K562 (cell line): ENCODE measurements at regions not wholly inside any gene's neighbourhood (a gene's known extent, or its start where the extent isn't known, plus 50 kb on each side); places are given as distances from the start of the nearest gene placed in this dataset.
A peak's percentile ranks its signal among the peaks of the same experiment; 100 is the strongest.

Source experiments
- ATAC-seq: fragments of 200-7000 bp; cut with Tn5 transposase; 3 replicates; pipeline ENCODE4 v1.9.1; 2020; ENCODE audit warnings: moderate library complexity
- BruUV-seq: library from RNA; stranded (reverse); fragments of 400-500 nt; replicated peaks from 2 replicates; lab custom pipeline; 2021; lab: Mats Ljungman, UMichigan
- CTCF ChIA-PET: fragments of 300-600 bp; formaldehyde crosslinking; extraction: SDS; loops from one replicate; lab custom pipeline; 2021; ENCODE audit warnings: low intra/inter-chr PET ratio; lab: Yijun Ruan, JAX
- POLR2A ChIA-PET: fragments of 300-600, 350-650 bp; sonication (Branson Sonifier 250); formaldehyde crosslinking; extraction: SDS; loops from one replicate; lab custom pipeline; 2021; ENCODE audit warnings: antibody characterized with exemption, inconsistent platforms; lab: Yijun Ruan, JAX
- DNase-seq, 4 experiments: peaks; one replicate each; pipeline versions ENCODE4 v3.0.0 to v3.0.0-alpha.2; 2011 to 2018; ENCODE audit warnings: low spot score in 3 of 4, mixed read lengths in 3 of 4; ENCODE audit errors: extremely low read depth in 1 of 4
- FAIRE-seq: peaks from 2 replicates; lab custom pipeline; 2011; peaks lifted over from hg19 to GRCh38; lab: Jason Lieb, UNC
- H2AFZ ChIP-seq: 2 replicates; pipeline ENCODE4 v1.6.0; 2011; ENCODE audit warnings: low read depth, low read length, control low read depth, inconsistent platforms
- H3K27ac ChIP-seq: fragments of 200-600 bp; 3 replicates; pipeline ENCODE4 v1.8.0; 2011; ENCODE audit warnings: low read depth, mild to moderate bottlenecking, control low read depth, inconsistent platforms, low read length, moderate library complexity, mixed read lengths; ENCODE audit errors: extremely low read depth
- H3K27me3 ChIP-seq, 2 experiments: fragments of 300-600 bp in 1 of 2; 2 replicates in 1 of 2; 3 replicates in 1 of 2; pipeline versions ENCODE4 v1.6.0 to v1.8.0; 2011; ENCODE audit warnings: inconsistent platforms in 2 of 2, low read length in 2 of 2, mild to moderate bottlenecking in 1 of 2, mixed read lengths in 1 of 2, moderate library complexity in 1 of 2; ENCODE audit not compliant: control insufficient read depth in 2 of 2, insufficient read depth in 2 of 2
- H3K36me3 ChIP-seq: fragments of 300-600 bp; 3 replicates; pipeline ENCODE4 v1.8.0; 2011; ENCODE audit warnings: mild to moderate bottlenecking, low read length, inconsistent platforms; ENCODE audit not compliant: control insufficient read depth, insufficient read depth
- H3K4me1 ChIP-seq, 2 experiments: fragments of 200-600 bp in 1 of 2; replicated peaks in 1 of 2; 2 replicates in 1 of 2; 3 replicates in 1 of 2; pipeline versions ENCODE4 v1.5.1 to v1.8.0; 2011; ENCODE audit warnings: inconsistent platforms in 2 of 2, low read length in 2 of 2, mild to moderate bottlenecking in 1 of 2, mixed read lengths in 1 of 2, moderate library complexity in 1 of 2; ENCODE audit not compliant: control insufficient read depth in 2 of 2, insufficient read depth in 2 of 2
- H3K4me2 ChIP-seq: 2 replicates; pipeline ENCODE4 v1.6.1; 2011; ENCODE audit warnings: low read length, control low read depth, inconsistent platforms, mixed read lengths; ENCODE audit not compliant: insufficient read depth
- H3K4me3 ChIP-seq: fragments of 200-600 bp; sonication (generic), shearing (Covaris generic); 2 replicates; pipeline ENCODE4 v1.5.1; 2016; ENCODE audit warnings: control low read depth, inconsistent platforms
- H3K79me2 ChIP-seq: fragments of 200-600 bp; 3 replicates; pipeline ENCODE4 v1.8.0; 2011; ENCODE audit warnings: low read length, inconsistent platforms; ENCODE audit not compliant: control insufficient read depth, insufficient read depth
- H3K9ac ChIP-seq, 2 experiments: 2 replicates each; pipeline versions ENCODE4 v1.6.0 to v1.6.1; 2011; ENCODE audit warnings: low read depth in 2 of 2, low read length in 2 of 2, control low read depth in 1 of 2, inconsistent platforms in 1 of 2, mild to moderate bottlenecking in 1 of 2, mixed read lengths in 1 of 2; ENCODE audit not compliant: insufficient read depth in 1 of 2
- H3K9me1 ChIP-seq: one replicate; pipeline ENCODE4 v1.6.0; 2011; ENCODE audit warnings: inconsistent platforms, mild to moderate bottlenecking, low read length, moderate library complexity; ENCODE audit not compliant: control insufficient read depth, insufficient read depth
- H3K9me3 ChIP-seq: replicated peaks from 2 replicates; pipeline ENCODE4 v1.5.1; 2011; ENCODE audit warnings: low read depth, low read length, inconsistent platforms; ENCODE audit not compliant: control insufficient read depth, insufficient read depth
- H4K20me1 ChIP-seq: replicated peaks from 2 replicates; pipeline ENCODE4 v1.6.1; 2011; ENCODE audit warnings: low read length, inconsistent platforms, mixed read lengths; ENCODE audit not compliant: control insufficient read depth, insufficient read depth
- C11orf30 ChIP-seq: fragments of 450-650 bp; IDR thresholded peaks from 2 replicates; pipeline ENCODE4 v1.6.1; 2016; ENCODE audit warnings: low read depth, mild to moderate bottlenecking
- CBFA2T3 ChIP-seq: fragments of 450-650 bp; IDR thresholded peaks from 2 replicates; pipeline ENCODE4 v1.6.1; 2017
- CREM ChIP-seq: IDR thresholded peaks from 2 replicates; pipeline ENCODE4 v1.6.1; 2014; ENCODE audit warnings: antibody characterized with exemption, low read depth
- ELF1 ChIP-seq: fragments of 200-800 bp; sonication (Bioruptor generic); IDR thresholded peaks from 2 replicates; pipeline ENCODE4 v1.6.1; 2016; ENCODE audit warnings: missing genetic modification characterization, missing compliant biosample characterization
- FOXM1 ChIP-seq, 2 experiments: fragments of 450-650 bp in 1 of 2; sonication (generic) in 1 of 2; formaldehyde crosslinking in 1 of 2; IDR thresholded peaks; 2 replicates each; pipeline versions ENCODE4 v1.6.1 to v1.9.0; 2017 to 2022; ENCODE audit warnings: low read depth in 2 of 2, mild to moderate bottlenecking in 2 of 2, missing genetic modification reagents in 1 of 2, moderate library complexity in 1 of 2
- HMG20A ChIP-seq: fragments of 450-650 bp; formaldehyde crosslinking; conservative IDR thresholded peaks from 2 replicates; pipeline ENCODE4 v1.4.0; 2020; ENCODE audit warnings: mild to moderate bottlenecking, mixed read lengths
- KLF13 ChIP-seq: fragments of 450-650 bp; IDR thresholded peaks from 2 replicates; pipeline ENCODE4 v1.6.1; 2016; ENCODE audit warnings: missing genetic modification characterization, low read depth, mild to moderate bottlenecking, missing compliant biosample characterization, moderate library complexity, borderline replicate concordance
- MCM3 ChIP-seq: fragments of 450-650 bp; IDR thresholded peaks from 2 replicates; pipeline ENCODE4 v1.6.1; 2016
- MTA2 ChIP-seq: fragments of 450-650 bp; IDR thresholded peaks from 2 replicates; pipeline ENCODE4 v1.6.1; 2016; ENCODE audit warnings: low read depth
- NEUROD1 ChIP-seq: fragments of 150-350 bp; IDR thresholded peaks from 2 replicates; pipeline ENCODE4 v1.6.1; 2014; ENCODE audit warnings: borderline replicate concordance, low read length, low read depth; ENCODE audit not compliant: partially characterized antibody
- PML ChIP-seq: IDR thresholded peaks from 2 replicates; pipeline ENCODE4 v1.6.1; 2012; ENCODE audit warnings: low read length, inconsistent platforms
- SMARCA4 ChIP-seq: fragments of 450-650 bp; IDR thresholded peaks from 2 replicates; pipeline ENCODE4 v1.6.1; 2016
- SMC3 ChIP-seq: conservative IDR thresholded peaks from 2 replicates; pipeline ENCODE4 v1.6.1; 2011; ENCODE audit warnings: low read depth, low read length, improper control_type of control experiment; ENCODE audit not compliant: insufficient read depth
- TAF15 ChIP-seq: fragments of 200-400 bp; formaldehyde crosslinking; IDR thresholded peaks from 2 replicates; pipeline ENCODE4 v1.6.1; 2017; ENCODE audit warnings: mild to moderate bottlenecking, low read depth, low read length, moderate library complexity
- ZFP36 ChIP-seq: fragments of 150-350 bp; IDR thresholded peaks from 2 replicates; pipeline ENCODE4 v1.6.1; 2018; ENCODE audit warnings: low read length, low read depth; ENCODE audit not compliant: partially characterized antibody
- ZNF133 ChIP-seq: fragments of 250-450 bp; sonication (Bioruptor Pico); IDR thresholded peaks from 2 replicates; pipeline ENCODE4 v1.4.0; 2020; ENCODE audit warnings: mild to moderate bottlenecking
- ZNF24 ChIP-seq: fragments of 450-650 bp; IDR thresholded peaks from 2 replicates; pipeline ENCODE4 v1.6.1; 2016
- WGBS: fragments of 100-300 bp; shearing (Covaris generic); methylation state at CpG from one replicate; pipeline ENCODE4 v1.1.6; 2016; ENCODE audit warnings: low coverage, mixed read lengths; ENCODE audit not compliant: insufficient coverage; ENCODE audit errors: missing lambda C conversion rate; 5-methylcytosine and 5-hydroxymethylcytosine counted together
- in situ Hi-C: fragments of 300-500 bp; cut with MboI; formaldehyde crosslinking; loops from 4 replicates; pipeline ENCODE4 v1.15.0; 2018; ENCODE audit warnings: inconsistent platforms, mixed read lengths
- intact Hi-C: fragments of 100-400 bp; cut with micrococcal nuclease; formaldehyde crosslinking; loops from 2 replicates; pipeline ENCODE4 v1.14.2; 2022
- TF ChIP-seq, protein P1 (sequence below), 2 experiments: IDR thresholded peaks in 1 of 2; conservative IDR thresholded peaks in 1 of 2; 2 replicates each; pipeline ENCODE4 v1.6.1; 2016; ENCODE audit warnings: low read depth in 2 of 2, mild to moderate bottlenecking in 1 of 2, missing compliant biosample characterization in 1 of 2, missing genetic modification characterization in 1 of 2, moderate library complexity in 1 of 2
- TF ChIP-seq, protein P2 (sequence below): fragments of 250-450 bp; sonication (Bioruptor Pico); IDR thresholded peaks from 2 replicates; pipeline ENCODE4 v1.8.0; 2021; ENCODE audit warnings: moderate library complexity, mild to moderate bottlenecking, inconsistent platforms
- TF ChIP-seq, protein P3 (sequence below): fragments of 450-650 bp; IDR thresholded peaks from 2 replicates; pipeline ENCODE4 v1.6.1; 2016; ENCODE audit warnings: borderline replicate concordance

DNA sequence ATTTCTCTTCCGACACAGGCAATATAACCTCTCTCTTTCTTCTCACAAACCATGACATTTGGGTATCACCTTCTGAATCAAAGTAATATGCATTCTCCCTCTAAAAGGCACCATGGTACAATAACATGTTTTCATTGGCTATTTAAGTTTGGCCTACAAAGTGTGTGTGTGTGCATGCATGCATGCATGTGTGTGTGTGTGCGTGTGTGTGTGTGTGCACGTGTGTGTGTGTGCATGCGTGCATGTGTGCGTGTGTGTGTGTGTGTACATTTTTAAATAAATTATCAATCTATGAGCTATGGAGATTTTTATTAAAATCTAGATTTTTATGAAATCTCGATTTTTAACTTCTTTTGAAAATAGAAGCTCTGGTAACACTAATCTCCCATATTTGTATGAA, 745.3 kb upstream of the ZEB2 start:
- H3K27ac ChIP-seq: no peak overlapping the region
- TF ChIP-seq, protein P1, sequence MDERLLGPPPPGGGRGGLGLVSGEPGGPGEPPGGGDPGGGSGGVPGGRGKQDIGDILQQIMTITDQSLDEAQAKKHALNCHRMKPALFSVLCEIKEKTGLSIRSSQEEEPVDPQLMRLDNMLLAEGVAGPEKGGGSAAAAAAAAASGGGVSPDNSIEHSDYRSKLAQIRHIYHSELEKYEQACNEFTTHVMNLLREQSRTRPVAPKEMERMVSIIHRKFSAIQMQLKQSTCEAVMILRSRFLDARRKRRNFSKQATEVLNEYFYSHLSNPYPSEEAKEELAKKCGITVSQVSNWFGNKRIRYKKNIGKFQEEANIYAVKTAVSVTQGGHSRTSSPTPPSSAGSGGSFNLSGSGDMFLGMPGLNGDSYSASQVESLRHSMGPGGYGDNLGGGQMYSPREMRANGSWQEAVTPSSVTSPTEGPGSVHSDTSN (CRISPR knock-in tag; IDR thresholded peaks at IDR 0.05; ENCODE audit: low read depth): no peak
- TF ChIP-seq, protein P1 (tag; conservative IDR thresholded peaks at IDR 0.05; ENCODE audit: low read depth): no peak
- no peak for TF ChIP-seq KLF13 (tag)
- TF ChIP-seq SMC3: no peak
- TF ChIP-seq MCM3: no peak
- no peak for TF ChIP-seq CBFA2T3
- TF ChIP-seq PML: no peak
- TF ChIP-seq SMARCA4: no peak
- no peak for TF ChIP-seq CREM
- TF ChIP-seq FOXM1 (IDR thresholded peaks at IDR 0.05; ENCODE audit: low read depth): no peak
- no peak for TF ChIP-seq FOXM1 (CRISPR knock-in tag; IDR thresholded peaks at IDR 0.05; ENCODE audit: low read depth)
- TF ChIP-seq, protein P2, sequence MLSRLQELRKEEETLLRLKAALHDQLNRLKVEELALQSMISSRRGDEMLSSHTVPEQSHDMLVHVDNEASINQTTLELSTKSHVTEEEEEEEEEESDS: no peak
- no peak for TF ChIP-seq ZNF24
- no peak for TF ChIP-seq ELF1 (tag)
- TF ChIP-seq ZNF133 (CRISPR knock-in tag): no peak
- no peak for TF ChIP-seq TAF15
- TF ChIP-seq MTA2: no peak
- no peak for TF ChIP-seq HMG20A (CRISPR knock-in tag)
- TF ChIP-seq, protein P3, sequence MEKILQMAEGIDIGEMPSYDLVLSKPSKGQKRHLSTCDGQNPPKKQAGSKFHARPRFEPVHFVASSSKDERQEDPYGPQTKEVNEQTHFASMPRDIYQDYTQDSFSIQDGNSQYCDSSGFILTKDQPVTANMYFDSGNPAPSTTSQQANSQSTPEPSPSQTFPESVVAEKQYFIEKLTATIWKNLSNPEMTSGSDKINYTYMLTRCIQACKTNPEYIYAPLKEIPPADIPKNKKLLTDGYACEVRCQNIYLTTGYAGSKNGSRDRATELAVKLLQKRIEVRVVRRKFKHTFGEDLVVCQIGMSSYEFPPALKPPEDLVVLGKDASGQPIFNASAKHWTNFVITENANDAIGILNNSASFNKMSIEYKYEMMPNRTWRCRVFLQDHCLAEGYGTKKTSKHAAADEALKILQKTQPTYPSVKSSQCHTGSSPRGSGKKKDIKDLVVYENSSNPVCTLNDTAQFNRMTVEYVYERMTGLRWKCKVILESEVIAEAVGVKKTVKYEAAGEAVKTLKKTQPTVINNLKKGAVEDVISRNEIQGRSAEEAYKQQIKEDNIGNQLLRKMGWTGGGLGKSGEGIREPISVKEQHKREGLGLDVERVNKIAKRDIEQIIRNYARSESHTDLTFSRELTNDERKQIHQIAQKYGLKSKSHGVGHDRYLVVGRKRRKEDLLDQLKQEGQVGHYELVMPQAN: no peak
- no peak for TF ChIP-seq NEUROD1
- TF ChIP-seq ZFP36: no peak
- no peak for TF ChIP-seq C11orf30
- no peak for DNase-seq
- no peak overlapping the region for H3K9ac ChIP-seq
- CTCF ChIA-PET: no interaction called here
- no peak for FAIRE-seq
- intact Hi-C loops (no loop called here), in situ Hi-C loops (no loop called here)
- 0 out of 2 replicates have a peak overlapping the region, but pooled peaks have one; percentile 58 for H2AFZ ChIP-seq
- no TSS peak for BruUV-seq
- H3K4me1 ChIP-seq: no peaks in the 10 kb centered on the region
- no peaks in the 10 kb centered on the region for H3K9me3 ChIP-seq
- no peak overlapping the region for H3K4me3 ChIP-seq
- no peaks in the 10 kb centered on the region for H3K36me3 ChIP-seq
- ATAC-seq: no peak
- H3K9me1 ChIP-seq: no peaks in the 10 kb centered on the region
- WGBS: 65% methylated on average over 6 of the region's 6 CpGs
- POLR2A ChIA-PET: no interaction called here
- no peaks in the 10 kb centered on the region for H4K20me1 ChIP-seq
- H3K79me2 ChIP-seq: no peaks in the 10 kb centered on the region
- H3K4me2 ChIP-seq: no peak overlapping the region
- no peaks in the 10 kb centered on the region for H3K27me3 ChIP-seq
